ENCODE measurements at regions not wholly inside any gene's neighbourhood (a gene's known extent, or its start where the extent isn't known, plus 50 kb on each side); places are given as distances from the start of the nearest gene placed in this dataset.

DNA sequence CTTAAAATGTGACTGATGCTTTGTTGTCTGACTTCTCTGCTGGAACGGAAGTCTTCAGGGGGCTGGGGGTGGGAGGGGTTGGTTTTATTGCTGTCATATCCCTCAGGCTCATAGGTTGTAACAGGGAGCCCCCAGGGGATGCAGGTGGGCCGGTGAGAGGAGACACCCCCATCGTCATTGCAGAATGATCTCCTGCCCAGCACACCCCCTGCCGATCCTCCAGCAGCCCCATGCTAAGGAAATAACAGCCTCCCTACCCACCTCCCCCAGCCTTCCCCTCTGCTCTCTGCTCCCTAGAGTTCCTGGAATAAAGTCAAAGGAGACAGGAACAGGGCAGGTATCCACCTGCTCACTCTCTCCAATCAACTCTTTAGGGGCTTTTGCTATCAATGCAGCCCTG is 270.1 kb upstream of the TNRC6C start:
- 20% methylated on average over 3 of the region's 4 CpGs for WGBS (ENCODE audit: insufficient coverage)
- Histone ChIP-seq H3K9me3 (replicated peaks; ENCODE audit: control insufficient read depth, low read depth, low read length) (no peaks in the 10 kb centered on the region), H3K4me3 (ENCODE audit: low read length) (no peak overlapping the region), H3K36me3 (ENCODE audit: control insufficient read depth, insufficient read depth, low read length) (no peaks in the 10 kb centered on the region), H3K27me3 (ENCODE audit: control insufficient read depth, insufficient read depth, low read length) (peaks cover 11% of the 10 kb centered on the region), H3K27ac (ENCODE audit: low read length) (no peak overlapping the region), H3K4me1 (ENCODE audit: control insufficient read depth, insufficient read depth, low read length) (peaks cover 15% of the 10 kb centered on the region)
- no peak for DNase-seq

- H3K27ac ChIP-seq (ENCODE audit: low read length), result peak overlapping the region; percentile 72
- WGBS (ENCODE audit: insufficient coverage), result 12% methylated on average over 12 of the region's 24 CpGs
Observed at GRCh38 chr17:77690271-77691161, 268.0 kb upstream of the TNRC6C start.

DNA sequence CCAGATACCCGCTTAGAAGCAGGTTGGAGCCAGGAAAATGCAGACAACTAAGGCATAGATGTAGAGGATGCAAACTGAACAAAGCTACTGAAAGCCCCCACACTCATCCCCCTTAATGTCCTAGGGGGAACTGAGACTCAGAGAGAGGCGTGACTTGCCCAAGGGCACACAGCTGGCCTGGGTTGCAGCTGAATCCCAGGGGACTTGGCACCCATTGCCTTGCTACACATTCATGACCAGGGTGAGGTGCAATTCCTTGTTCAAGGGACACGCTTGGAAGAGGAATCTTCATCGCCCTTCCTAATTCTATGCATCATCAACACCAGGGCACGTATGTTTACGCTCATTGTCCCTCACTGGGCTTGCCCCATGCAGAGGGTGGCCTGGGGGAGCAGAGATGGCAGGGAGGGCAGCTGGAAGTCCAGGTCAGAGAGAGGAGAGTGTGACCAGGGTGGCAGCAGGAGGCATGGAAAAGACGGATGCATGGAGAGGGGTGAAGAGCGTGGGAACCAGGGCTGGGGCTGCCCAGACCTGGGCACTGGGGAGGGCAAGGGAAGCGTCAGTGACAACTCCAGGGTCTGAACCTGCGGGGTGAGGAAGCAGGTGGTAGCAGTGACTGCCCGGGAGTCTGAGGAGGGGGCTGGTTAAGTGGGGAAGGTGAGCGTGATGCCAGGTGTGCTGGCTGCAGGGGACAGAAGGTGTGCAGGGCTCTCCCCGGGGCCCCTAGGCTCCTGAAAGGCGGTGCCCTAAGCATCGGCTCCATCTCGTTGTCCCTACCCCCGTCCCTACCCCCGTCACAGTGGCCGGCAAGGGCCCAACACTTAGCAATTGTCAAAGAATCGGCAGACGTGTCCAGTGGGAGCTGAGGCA is 267.1 kb upstream of the TNRC6C start:
- 78% methylated on average over 12 of the region's 21 CpGs for WGBS (ENCODE audit: insufficient coverage)
- Histone ChIP-seq H3K4me3 (ENCODE audit: low read length) (no peak overlapping the region), H3K36me3 (ENCODE audit: control insufficient read depth, insufficient read depth, low read length) (no peaks in the 10 kb centered on the region), H3K9me3 (replicated peaks; ENCODE audit: control insufficient read depth, low read depth, low read length) (no peaks in the 10 kb centered on the region), H3K27ac (ENCODE audit: low read length) (peak overlapping the region; percentile 72), H3K27me3 (ENCODE audit: control insufficient read depth, insufficient read depth, low read length) (peaks cover 36% of the 10 kb centered on the region), H3K4me1 (ENCODE audit: control insufficient read depth, insufficient read depth, low read length) (peaks cover 26% of the 10 kb centered on the region)
- DNase-seq, result no peak

More at GRCh38 chr17:77690271-77691161, 268.0 kb upstream of the TNRC6C start:
- DNase-seq, result peak; percentile 96
- Histone ChIP-seq H3K27me3 (ENCODE audit: control insufficient read depth, insufficient read depth, low read length) (peaks cover 27% of the 10 kb centered on the region), H3K36me3 (ENCODE audit: control insufficient read depth, insufficient read depth, low read length) (no peaks in the 10 kb centered on the region), H3K4me3 (ENCODE audit: low read length) (peak overlapping the region; percentile 5), H3K4me1 (ENCODE audit: control insufficient read depth, insufficient read depth, low read length) (peaks cover 19% of the 10 kb centered on the region), H3K9me3 (replicated peaks; ENCODE audit: control insufficient read depth, low read depth, low read length) (no peaks in the 10 kb centered on the region)

DNA sequence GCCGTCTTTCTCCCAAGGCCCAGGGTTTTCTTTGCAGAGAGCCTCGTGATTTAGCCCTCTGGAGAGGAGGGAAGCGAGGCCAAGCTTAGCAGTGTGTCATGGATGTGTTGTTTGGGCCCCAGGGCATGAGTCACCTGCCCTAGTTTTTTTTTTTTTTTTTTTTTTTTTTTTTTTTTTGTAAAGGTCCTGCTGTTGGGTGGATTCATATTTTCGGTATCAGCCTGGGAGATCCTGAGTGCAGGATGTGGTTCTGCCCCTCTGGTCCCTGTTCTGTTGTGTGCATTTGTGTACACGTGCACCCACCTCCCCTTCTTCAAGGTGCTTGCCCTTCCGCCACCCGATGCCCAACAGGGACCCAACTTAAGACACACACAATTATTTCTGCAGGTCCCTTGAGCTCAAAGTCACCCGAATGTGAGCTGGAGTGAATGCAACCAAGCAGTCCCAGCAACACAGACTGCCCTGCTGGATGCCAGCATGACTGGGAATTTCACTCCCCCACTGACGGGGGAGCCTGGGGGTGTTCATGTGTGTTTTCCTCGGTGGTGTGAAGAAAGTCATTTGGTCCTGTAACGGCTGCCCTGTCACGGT is 265.8 kb upstream of the TNRC6C start:
- Histone ChIP-seq H3K4me1 (ENCODE audit: control insufficient read depth, insufficient read depth, low read length) (peaks cover 32% of the 10 kb centered on the region), H3K4me3 (ENCODE audit: low read length) (no peak overlapping the region), H3K27me3 (ENCODE audit: control insufficient read depth, insufficient read depth, low read length) (peaks cover 45% of the 10 kb centered on the region), H3K27ac (ENCODE audit: low read length) (no peak overlapping the region), H3K36me3 (ENCODE audit: control insufficient read depth, insufficient read depth, low read length) (no peaks in the 10 kb centered on the region), H3K9me3 (replicated peaks; ENCODE audit: control insufficient read depth, low read depth, low read length) (no peaks in the 10 kb centered on the region)
- no peak for DNase-seq
- 74% methylated on average over 6 of the region's 12 CpGs for WGBS (ENCODE audit: insufficient coverage)

- Histone ChIP-seq H3K36me3 (ENCODE audit: control insufficient read depth, insufficient read depth, low read length) (no peaks in the 10 kb centered on the region), H3K4me3 (ENCODE audit: low read length) (no peak overlapping the region), H3K27ac (ENCODE audit: low read length) (no peak overlapping the region), H3K4me1 (ENCODE audit: control insufficient read depth, insufficient read depth, low read length) (peaks cover 32% of the 10 kb centered on the region), H3K9me3 (replicated peaks; ENCODE audit: control insufficient read depth, low read depth, low read length) (no peaks in the 10 kb centered on the region), H3K27me3 (ENCODE audit: control insufficient read depth, insufficient read depth, low read length) (peaks cover 49% of the 10 kb centered on the region)
- DNase-seq, result no peak
- 87% methylated on average over 7 of the region's 9 CpGs for WGBS (ENCODE audit: insufficient coverage)
Observed at GRCh38 chr17:77693301-77693700, 265.2 kb upstream of the TNRC6C start.

- WGBS (ENCODE audit: insufficient coverage), result 43% methylated on average over 7 of the region's 7 CpGs
- H3K9me3 ChIP-seq (replicated peaks; ENCODE audit: control insufficient read depth, low read depth, low read length), result no peaks in the 10 kb centered on the region
- no peak for DNase-seq
- no peaks in the 10 kb centered on the region for H3K36me3 ChIP-seq (ENCODE audit: control insufficient read depth, insufficient read depth, low read length)
- H3K4me3 ChIP-seq (ENCODE audit: low read length), result no peak overlapping the region
- H3K27ac ChIP-seq (ENCODE audit: low read length), result no peak overlapping the region
- peaks cover 50% of the 10 kb centered on the region for H3K27me3 ChIP-seq (ENCODE audit: control insufficient read depth, insufficient read depth, low read length)
- peaks cover 32% of the 10 kb centered on the region for H3K4me1 ChIP-seq (ENCODE audit: control insufficient read depth, insufficient read depth, low read length)
Observed at GRCh38 chr17:77693776-77694175, 264.7 kb upstream of the TNRC6C start.

GRCh38 chr17:77694391-77695363 is 263.8 kb upstream of the TNRC6C start:
- Histone ChIP-seq H3K4me3 (ENCODE audit: low read length) (no peak overlapping the region), H3K27me3 (ENCODE audit: control insufficient read depth, insufficient read depth, low read length) (peaks cover 52% of the 10 kb centered on the region), H3K9me3 (replicated peaks; ENCODE audit: control insufficient read depth, low read depth, low read length) (no peaks in the 10 kb centered on the region), H3K36me3 (ENCODE audit: control insufficient read depth, insufficient read depth, low read length) (no peaks in the 10 kb centered on the region), H3K27ac (ENCODE audit: low read length) (no peak overlapping the region), H3K4me1 (ENCODE audit: control insufficient read depth, insufficient read depth, low read length) (peaks cover 32% of the 10 kb centered on the region)
- DNase-seq, result no peak
- 92% methylated on average over 6 of the region's 11 CpGs for WGBS (ENCODE audit: insufficient coverage)

DNA sequence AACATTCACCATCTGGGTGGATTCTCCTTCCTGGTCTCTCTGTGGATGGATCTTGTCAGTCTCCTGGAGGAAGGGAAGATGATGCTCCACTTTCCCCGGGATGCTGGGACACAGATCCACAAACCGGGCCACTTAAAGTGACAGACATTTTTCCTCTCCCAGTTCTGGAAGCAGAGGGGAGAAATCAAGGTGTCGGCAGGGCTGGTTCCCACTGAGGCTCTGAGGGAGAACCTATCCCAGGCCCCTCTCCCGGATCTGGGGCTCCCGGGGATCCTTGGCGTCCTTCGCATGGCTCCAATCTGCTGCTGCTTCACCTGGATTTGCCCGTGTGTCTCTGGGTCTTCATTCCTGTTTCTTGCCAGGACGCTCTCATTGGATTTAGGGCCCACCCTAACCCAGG is 263.1 kb upstream of the TNRC6C start:
- Histone ChIP-seq H3K36me3 (ENCODE audit: control insufficient read depth, insufficient read depth, low read length) (no peaks in the 10 kb centered on the region), H3K27me3 (ENCODE audit: control insufficient read depth, insufficient read depth, low read length) (peaks cover 52% of the 10 kb centered on the region), H3K9me3 (replicated peaks; ENCODE audit: control insufficient read depth, low read depth, low read length) (no peaks in the 10 kb centered on the region), H3K27ac (ENCODE audit: low read length) (no peak overlapping the region), H3K4me3 (ENCODE audit: low read length) (no peak overlapping the region), H3K4me1 (ENCODE audit: control insufficient read depth, insufficient read depth, low read length) (peaks cover 32% of the 10 kb centered on the region)
- no peak for DNase-seq
- WGBS (ENCODE audit: insufficient coverage), result 77% methylated on average over 7 of the region's 9 CpGs

GRCh38 chr17:77696151-77696720 is 262.3 kb upstream of the TNRC6C start:
- H3K27me3 ChIP-seq (ENCODE audit: control insufficient read depth, insufficient read depth, low read length), result peaks cover 50% of the 10 kb centered on the region
- no peak overlapping the region for H3K27ac ChIP-seq (ENCODE audit: low read length)
- WGBS (ENCODE audit: insufficient coverage), result 23% methylated on average over 2 of the region's 26 CpGs
- H3K4me1 ChIP-seq (ENCODE audit: control insufficient read depth, insufficient read depth, low read length), result peaks cover 24% of the 10 kb centered on the region
- H3K9me3 ChIP-seq (replicated peaks; ENCODE audit: control insufficient read depth, low read depth, low read length), result no peaks in the 10 kb centered on the region
- no peak for DNase-seq
- no peaks in the 10 kb centered on the region for H3K36me3 ChIP-seq (ENCODE audit: control insufficient read depth, insufficient read depth, low read length)
- H3K4me3 ChIP-seq (ENCODE audit: low read length), result no peak overlapping the region

Data from muscle of leg (tissue), 3 donors.